Astrocyte of the cerebellum (primary cell): ENCODE measurements at regions not wholly inside any gene's neighbourhood (a gene's known extent, or its start where the extent isn't known, plus 50 kb on each side); places are given as distances from the start of the nearest gene placed in this dataset.

Experiments used
- DNase-seq: peaks from one replicate; pipeline ENCODE4 v3.0.0-alpha.2; 2011; ENCODE audit warnings: low read depth
- H3K4me3 ChIP-seq: 2 replicates; pipeline ENCODE4 v1.5.1; 2011; ENCODE audit warnings: mild to moderate bottlenecking, low read depth, low read length, moderate library complexity
- in situ Hi-C: cut with HindIII; loops from 2 replicates; pipeline ENCODE4 v1.10.0; 2017; ENCODE audit warnings: low sequenced_read_pairs
- TF ChIP-seq, protein P1 (sequence below): IDR thresholded peaks from 2 replicates; pipeline ENCODE4 v1.5.1; 2012; ENCODE audit warnings: low read length, low read depth, moderate library complexity, mild to moderate bottlenecking; ENCODE audit errors: missing control alignments

DNA sequence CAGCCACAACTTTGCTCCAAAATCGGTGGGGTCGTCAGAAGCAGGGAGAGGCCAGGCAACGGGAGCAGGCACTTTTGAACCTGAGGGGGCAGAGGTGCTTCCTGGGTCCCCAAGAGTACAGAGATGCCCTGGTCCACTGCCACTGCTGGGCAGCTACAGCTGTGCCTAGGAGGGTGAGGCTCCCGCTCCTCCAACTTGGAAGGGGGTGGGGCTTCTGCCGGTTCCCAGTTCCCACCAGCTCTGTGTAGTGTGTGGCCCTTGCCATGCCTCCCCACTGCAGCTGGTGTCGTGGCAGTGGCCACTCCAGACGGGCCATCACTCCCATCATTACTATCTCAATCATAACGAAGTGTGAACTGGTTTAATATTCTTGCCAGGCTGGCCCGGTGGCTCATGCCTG lies 1496.3 kb downstream of the PCDH7 start:
- in situ Hi-C loops: no loop called here
- no peak for DNase-seq
- no peak overlapping the region for H3K4me3 ChIP-seq
- TF ChIP-seq, protein P1, sequence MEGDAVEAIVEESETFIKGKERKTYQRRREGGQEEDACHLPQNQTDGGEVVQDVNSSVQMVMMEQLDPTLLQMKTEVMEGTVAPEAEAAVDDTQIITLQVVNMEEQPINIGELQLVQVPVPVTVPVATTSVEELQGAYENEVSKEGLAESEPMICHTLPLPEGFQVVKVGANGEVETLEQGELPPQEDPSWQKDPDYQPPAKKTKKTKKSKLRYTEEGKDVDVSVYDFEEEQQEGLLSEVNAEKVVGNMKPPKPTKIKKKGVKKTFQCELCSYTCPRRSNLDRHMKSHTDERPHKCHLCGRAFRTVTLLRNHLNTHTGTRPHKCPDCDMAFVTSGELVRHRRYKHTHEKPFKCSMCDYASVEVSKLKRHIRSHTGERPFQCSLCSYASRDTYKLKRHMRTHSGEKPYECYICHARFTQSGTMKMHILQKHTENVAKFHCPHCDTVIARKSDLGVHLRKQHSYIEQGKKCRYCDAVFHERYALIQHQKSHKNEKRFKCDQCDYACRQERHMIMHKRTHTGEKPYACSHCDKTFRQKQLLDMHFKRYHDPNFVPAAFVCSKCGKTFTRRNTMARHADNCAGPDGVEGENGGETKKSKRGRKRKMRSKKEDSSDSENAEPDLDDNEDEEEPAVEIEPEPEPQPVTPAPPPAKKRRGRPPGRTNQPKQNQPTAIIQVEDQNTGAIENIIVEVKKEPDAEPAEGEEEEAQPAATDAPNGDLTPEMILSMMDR: no peak

DNA sequence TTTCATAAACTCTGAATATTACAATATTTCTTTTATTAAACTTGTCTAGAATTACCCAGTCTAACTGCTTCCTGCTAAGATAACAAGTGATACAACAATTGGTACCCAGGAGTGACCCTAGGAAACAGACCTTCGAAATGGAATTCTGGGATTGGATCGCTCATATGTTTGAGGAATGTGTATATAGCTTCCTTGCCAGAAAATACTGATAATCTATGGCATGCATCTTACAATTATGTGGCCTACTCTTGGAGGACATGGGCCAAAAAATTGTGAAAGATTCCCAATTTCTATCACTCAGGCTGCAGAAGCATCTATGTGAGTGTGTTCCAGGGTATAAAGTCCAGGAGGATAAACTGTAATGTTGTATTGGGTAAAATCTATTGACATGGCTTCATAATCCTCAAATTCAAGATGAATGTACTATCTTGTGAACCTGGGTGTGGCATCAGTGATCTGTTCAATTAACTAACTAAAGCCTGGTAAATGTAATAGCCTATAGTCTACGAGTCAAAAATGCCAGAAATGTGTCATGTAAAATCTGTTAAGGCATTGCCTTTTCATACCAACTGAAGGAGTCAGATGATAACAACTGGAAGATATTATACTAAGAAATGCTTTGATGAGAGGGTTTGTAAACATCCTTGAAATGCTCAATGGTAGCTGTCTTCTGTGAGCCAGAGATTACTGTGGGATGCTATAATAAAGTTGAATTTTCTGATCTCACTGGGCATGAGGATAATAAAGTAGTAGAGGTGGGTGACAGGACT lies 1499.3 kb downstream of the PCDH7 start:
- DNase-seq: no peak
- TF ChIP-seq, protein P1: no peak
- in situ Hi-C loops: no loop called here
- no peak overlapping the region for H3K4me3 ChIP-seq

DNA sequence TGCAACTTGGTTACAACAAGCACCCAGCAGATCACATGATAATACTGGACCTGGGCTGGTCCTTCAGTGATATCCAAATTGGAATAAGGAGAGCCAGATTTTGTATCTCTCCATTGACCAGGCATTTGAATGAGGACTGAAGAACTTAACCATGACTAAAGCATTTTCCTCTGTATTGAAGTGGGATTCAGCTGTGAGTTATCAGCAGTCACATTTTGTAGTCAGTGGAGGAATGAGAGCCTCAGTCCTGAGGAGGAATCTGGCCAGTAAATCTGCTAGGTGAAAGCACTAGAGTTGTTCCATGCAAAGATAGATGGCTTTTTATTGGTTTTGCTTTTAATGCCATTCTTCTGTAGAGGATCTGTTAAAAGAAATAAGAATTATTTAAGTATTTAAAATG lies 1506.0 kb downstream of the PCDH7 start:
- no peak for DNase-seq
- in situ Hi-C loops: no loop called here
- TF ChIP-seq, protein P1: no peak
- no peak overlapping the region for H3K4me3 ChIP-seq

DNA sequence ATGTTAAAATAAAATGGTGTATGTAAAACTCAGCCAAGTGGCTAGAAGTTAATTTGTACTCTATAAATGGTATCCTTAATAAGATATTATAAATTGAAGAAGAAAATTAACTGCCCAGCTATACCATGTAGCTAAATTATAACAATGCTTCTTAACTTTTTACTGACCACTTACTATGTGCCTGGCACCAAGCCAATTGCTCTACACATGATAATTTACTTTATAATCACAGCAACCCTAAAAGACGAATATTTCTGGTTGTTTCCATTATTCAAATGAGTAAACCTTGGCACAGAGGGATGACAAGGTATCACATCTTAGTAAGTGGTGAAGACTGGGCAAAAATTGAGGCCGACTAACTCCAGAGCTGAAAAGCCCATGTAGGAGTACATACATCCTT lies 1506.6 kb downstream of the PCDH7 start:
- TF ChIP-seq, protein P1: no peak
- in situ Hi-C loops: no loop called here

DNA sequence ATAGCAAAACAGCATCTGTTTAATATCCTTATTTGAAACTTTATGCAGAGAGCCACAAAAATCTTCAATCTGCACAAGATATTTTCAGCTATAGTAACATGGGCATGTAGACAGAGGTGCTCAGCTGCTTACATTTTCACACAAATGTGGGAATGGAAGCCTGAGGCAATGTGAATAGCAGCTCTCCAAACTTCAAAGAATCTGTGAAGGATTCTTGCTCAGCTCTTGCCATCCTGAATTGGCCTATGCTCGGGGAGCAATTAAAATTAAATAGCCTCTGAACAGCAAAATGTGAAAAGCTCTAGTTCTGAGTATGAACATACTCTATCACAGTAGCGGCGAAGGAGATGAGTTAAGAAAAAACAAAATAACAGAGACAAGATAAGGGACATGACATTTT lies 1523.8 kb downstream of the PCDH7 start:
- DNase-seq: no peak
- H3K4me3 ChIP-seq: no peak overlapping the region
- TF ChIP-seq, protein P1: no peak
- in situ Hi-C loops: no loop called here

More for the DNA sequence above, 1506.6 kb downstream of the PCDH7 start:
- no peak for DNase-seq
- no peak overlapping the region for H3K4me3 ChIP-seq

DNA sequence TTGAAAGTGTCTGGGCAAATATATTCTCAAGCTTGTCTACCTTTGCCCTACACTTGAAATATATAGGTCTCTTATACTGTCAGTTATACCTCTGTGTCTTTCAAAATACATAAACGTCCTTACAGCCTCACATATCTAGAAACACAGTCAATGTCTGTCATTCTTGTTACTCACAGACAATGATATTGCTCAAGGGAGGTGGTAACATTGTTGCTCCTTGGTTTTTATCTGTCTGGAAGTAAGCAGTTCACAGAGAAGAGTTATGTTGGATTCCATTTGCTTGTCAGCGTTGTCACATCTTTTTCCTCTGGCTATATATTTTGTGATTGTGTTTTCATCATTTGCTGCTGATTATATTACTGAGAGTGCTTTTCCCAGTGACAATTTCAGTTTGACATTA lies 1528.9 kb downstream of the PCDH7 start:
- in situ Hi-C loops: no loop called here
- no peak overlapping the region for H3K4me3 ChIP-seq
- TF ChIP-seq, protein P1: no peak
- no peak for DNase-seq
